NCI-H2196 (cell line): ENCODE measurements at regions not wholly inside any gene's neighbourhood (a gene's known extent, or its start where the extent isn't known, plus 50 kb on each side); places are given as distances from the start of the nearest gene placed in this dataset.

ENCODE experiments used
- DNase-seq: peaks from one replicate; lab custom pipeline; 2025; ENCODE audit not compliant: unreplicated experiment; lab: John Stamatoyannopoulos, UW

DNA sequence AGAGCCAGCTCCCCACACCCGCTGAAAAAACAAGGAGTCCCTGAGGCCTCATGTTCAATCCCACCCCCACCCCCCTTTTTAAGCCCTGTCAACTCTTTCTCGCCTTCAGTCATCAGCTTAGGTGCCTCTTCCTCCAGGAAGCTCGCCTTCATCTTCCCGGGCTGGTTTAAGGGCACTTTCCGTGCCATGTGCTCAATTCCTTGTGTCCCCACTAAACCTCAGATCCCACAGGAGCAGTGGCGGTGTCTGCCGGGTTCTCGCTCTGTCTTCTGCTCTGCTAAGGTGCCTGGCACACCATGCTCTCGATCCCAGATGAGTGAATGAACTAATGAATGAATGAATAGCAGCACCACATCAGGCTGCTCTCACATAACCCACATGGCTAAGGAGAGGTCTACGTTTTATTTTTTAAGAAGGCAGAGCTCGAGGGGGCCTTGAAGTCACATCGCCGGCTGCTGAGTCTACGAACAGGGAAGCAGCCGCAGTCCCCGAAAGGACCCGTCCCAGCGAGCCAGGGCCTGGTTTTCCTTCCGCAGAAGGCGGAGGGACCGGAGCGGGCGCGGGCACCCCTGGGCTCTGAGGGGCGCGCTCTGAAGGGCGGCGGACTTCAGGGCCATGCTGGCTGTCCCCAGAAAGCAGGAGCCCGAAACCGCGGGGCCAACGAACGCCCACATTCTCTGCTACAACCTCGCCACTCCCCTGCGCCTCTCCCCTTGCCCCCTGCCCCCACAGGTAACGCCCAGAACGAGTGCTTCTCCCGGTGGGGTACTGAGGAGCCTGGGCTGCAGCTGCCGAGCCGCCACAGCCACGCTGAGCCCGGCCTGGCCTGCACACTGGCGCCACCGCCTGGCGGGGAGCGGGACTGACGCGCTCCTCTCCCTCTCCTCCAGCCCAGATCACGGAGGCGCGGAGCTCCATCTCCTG, 73.4 kb upstream of the KCNMA1 start:
- peak; percentile 42 for DNase-seq

- DNase-seq = no peak
These were observed 72.5 kb upstream of the KCNMA1 start for GRCh38 chr10:77710081-77710551.

DNA sequence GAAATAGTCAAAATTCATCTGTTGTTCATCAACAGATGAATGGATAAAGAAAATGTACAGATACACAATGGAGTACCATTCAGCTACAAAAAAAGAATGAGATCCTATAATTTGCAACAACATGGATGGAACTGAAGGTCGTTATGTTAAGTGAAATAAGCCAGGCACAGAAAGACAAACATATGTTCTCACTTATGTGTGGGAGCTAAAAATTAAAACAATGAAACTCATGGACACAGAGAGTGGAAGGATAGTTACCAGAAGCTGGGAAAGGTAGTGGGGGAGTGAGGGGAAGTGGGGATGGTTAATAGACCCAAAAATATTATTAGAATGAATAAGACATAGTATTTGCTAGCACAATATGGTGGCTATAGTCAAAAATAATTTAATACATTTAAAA, 70.0 kb upstream of the KCNMA1 start:
- DNase-seq = no peak

GRCh38 chr10:77702166-77702565, 64.6 kb upstream of the KCNMA1 start:
- DNase-seq = no peak

DNA sequence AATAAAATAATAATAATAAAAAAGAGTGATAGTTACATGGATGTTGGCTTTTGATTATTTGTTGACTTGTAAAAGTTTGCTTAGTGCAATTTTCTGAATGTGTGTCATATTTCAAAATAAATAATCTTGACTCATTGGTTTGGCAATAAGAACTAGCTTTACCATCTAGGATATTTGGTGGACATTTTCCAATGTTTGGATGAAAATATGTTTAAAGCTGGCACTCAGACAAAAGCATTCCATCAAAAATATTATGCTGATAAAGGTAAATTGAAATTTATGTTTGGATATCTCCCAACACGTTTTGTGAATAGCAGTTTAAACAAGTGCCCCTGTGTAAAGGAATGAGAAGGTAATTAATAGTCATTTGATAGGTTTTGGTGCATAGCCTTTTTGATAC, 62.5 kb upstream of the KCNMA1 start:
- DNase-seq = no peak

- no peak for DNase-seq
These were observed 61.6 kb upstream of the KCNMA1 start for GRCh38 chr10:77699080-77699645.

GRCh38 chr10:77698267-77698931, 60.8 kb upstream of the KCNMA1 start:
- no peak for DNase-seq

DNA sequence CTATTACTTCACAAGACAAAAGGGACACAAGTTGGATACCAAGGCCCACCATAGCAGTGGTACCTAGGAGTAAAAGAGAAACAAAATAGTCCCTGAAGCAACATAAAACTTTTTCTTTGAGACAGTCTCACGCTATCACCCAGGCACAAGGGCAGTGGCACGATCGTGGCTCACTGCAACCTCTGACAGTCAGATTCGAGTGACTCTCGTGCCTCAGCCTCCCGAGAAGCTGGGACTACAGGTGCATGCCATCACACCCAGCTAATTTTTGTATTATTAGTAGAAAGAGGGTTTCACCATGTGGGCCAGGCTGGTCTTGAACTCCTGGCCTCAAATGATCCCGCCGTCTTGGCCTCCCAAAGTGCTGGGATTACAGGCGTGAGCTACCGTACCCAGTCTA, 59.0 kb upstream of the KCNMA1 start:
- no peak for DNase-seq

- DNase-seq = no peak
These were observed 57.6 kb upstream of the KCNMA1 start for GRCh38 chr10:77695186-77695585.

GRCh38 chr10:77692782-77693181, 55.2 kb upstream of the KCNMA1 start:
- DNase-seq = no peak

- no peak for DNase-seq
These were observed 51.7 kb upstream of the KCNMA1 start for GRCh38 chr10:77689339-77689738.

GRCh38 chr10:77687621-77688020, 50.0 kb upstream of the KCNMA1 start:
- DNase-seq = no peak
